ENCODE measurements at regions not wholly inside any gene's neighbourhood (a gene's known extent, or its start where the extent isn't known, plus 50 kb on each side); places are given as distances from the start of the nearest gene placed in this dataset.

- no peak for DNase-seq
Measured at GRCh38 chr4:43351970-43352806, 459.7 kb downstream of the GRXCR1 start.

GRCh38 chr4:43352859-43353258, 460.3 kb downstream of the GRXCR1 start:
- DNase-seq, result no peak

GRCh38 chr4:43353552-43353951, 461.0 kb downstream of the GRXCR1 start:
- DNase-seq, result no peak

GRCh38 chr4:43356786-43357185, 464.3 kb downstream of the GRXCR1 start:
- no peak for DNase-seq

GRCh38 chr4:43357252-43357974, 464.9 kb downstream of the GRXCR1 start:
- no peak for DNase-seq

GRCh38 chr4:43360296-43360695, 467.8 kb downstream of the GRXCR1 start:
- no peak for DNase-seq

GRCh38 chr4:43362875-43363636, 470.5 kb downstream of the GRXCR1 start:
- no peak for DNase-seq

GRCh38 chr4:43369036-43369594, 476.6 kb downstream of the GRXCR1 start:
- no peak for DNase-seq

- no peak for DNase-seq
Measured at GRCh38 chr4:43373201-43373600, 480.7 kb downstream of the GRXCR1 start.

- no peak for DNase-seq
Measured at GRCh38 chr4:43374216-43374751, 481.8 kb downstream of the GRXCR1 start.

- DNase-seq, result no peak
Measured at GRCh38 chr4:43379016-43379415, 486.5 kb downstream of the GRXCR1 start.

- no peak for DNase-seq
Measured at GRCh38 chr4:43380093-43380492, 487.6 kb downstream of the GRXCR1 start.

GRCh38 chr4:43391069-43391468, 498.6 kb downstream of the GRXCR1 start:
- DNase-seq, result no peak

GRCh38 chr4:43394976-43395375, 502.5 kb downstream of the GRXCR1 start:
- DNase-seq, result no peak

- no peak for DNase-seq
Measured at GRCh38 chr4:43399726-43400125, 507.2 kb downstream of the GRXCR1 start.

- DNase-seq, result no peak
Measured at GRCh38 chr4:43402393-43402792, 509.9 kb downstream of the GRXCR1 start.

GRCh38 chr4:43410636-43411035, 518.1 kb downstream of the GRXCR1 start:
- no peak for DNase-seq

GRCh38 chr4:43411226-43411625, 518.7 kb downstream of the GRXCR1 start:
- DNase-seq, result no peak

- DNase-seq, result no peak
Measured at GRCh38 chr4:43423276-43423675, 530.8 kb downstream of the GRXCR1 start.

- no peak for DNase-seq
Measured at GRCh38 chr4:43425206-43425605, 532.7 kb downstream of the GRXCR1 start.

- DNase-seq, result no peak
Measured at GRCh38 chr4:43435291-43435690, 542.8 kb downstream of the GRXCR1 start.

- no peak for DNase-seq
Measured at GRCh38 chr4:43452948-43453347, 560.4 kb downstream of the GRXCR1 start.

GRCh38 chr4:43456383-43456782, 563.9 kb downstream of the GRXCR1 start:
- no peak for DNase-seq

Measured in activated CD4-positive, CD25-positive, alpha-beta regulatory T cell treated with anti-CD3 and anti-CD28 coated beads, Interleukin-2, amount 50 U/mL, for 72 hours (primary cell).